GM21619 (cell line): ENCODE measurements at regions not wholly inside any gene's neighbourhood (a gene's known extent, or its start where the extent isn't known, plus 50 kb on each side); places are given as distances from the start of the nearest gene placed in this dataset.
"Not testable (repeated sequence)": the region's sequence is repeated elsewhere in the genome, so short reads cannot be mapped to it uniquely, and the experiment has no call there.

ENCODE experiments used
- ATAC-seq: cut with Tn5 transposase; IDR thresholded peaks from one replicate; pipeline ENCODE4 v1.9.1; 2021; ENCODE audit not compliant: unreplicated experiment

GRCh38 chr18:14460364-14460763 is 83.0 kb downstream of the POTEC start:
- not testable (repeated sequence) for ATAC-seq

GRCh38 chr18:14459826-14460225 is 83.6 kb downstream of the POTEC start:
- not testable (repeated sequence) for ATAC-seq

- ATAC-seq, result not testable (repeated sequence)
Measured at GRCh38 chr18:14458009-14458945, 85.1 kb downstream of the POTEC start.

- not testable (repeated sequence) for ATAC-seq
Measured at GRCh38 chr18:14450637-14451009, 92.8 kb downstream of the POTEC start.

- not testable (repeated sequence) for ATAC-seq
Measured at GRCh38 chr18:14449995-14450636, 93.3 kb downstream of the POTEC start.

GRCh38 chr18:14449062-14449461 is 94.3 kb downstream of the POTEC start:
- not testable (repeated sequence) for ATAC-seq

- ATAC-seq, result not testable (repeated sequence)
Measured at GRCh38 chr18:14447715-14448114, 95.7 kb downstream of the POTEC start.

- ATAC-seq, result not testable (repeated sequence)
Measured at GRCh38 chr18:14435460-14435859, 107.9 kb downstream of the POTEC start.

GRCh38 chr18:14432371-14432770 is 111.0 kb downstream of the POTEC start:
- not testable (repeated sequence) for ATAC-seq

- not testable (repeated sequence) for ATAC-seq
Measured at GRCh38 chr18:14431031-14431521, 112.3 kb downstream of the POTEC start.

GRCh38 chr18:14415806-14416205 is 127.6 kb downstream of the POTEC start:
- ATAC-seq, result not testable (repeated sequence)

- ATAC-seq, result not testable (repeated sequence)
Measured at GRCh38 chr18:14415399-14415798, 128.0 kb downstream of the POTEC start.

- ATAC-seq, result not testable (repeated sequence)
Measured at GRCh38 chr18:14395533-14395932, 147.9 kb downstream of the POTEC start.

- not testable (repeated sequence) for ATAC-seq
Measured at GRCh38 chr18:14393563-14394103, 149.8 kb downstream of the POTEC start.

GRCh38 chr18:14392604-14393003 is 150.8 kb downstream of the POTEC start:
- ATAC-seq, result not testable (repeated sequence)

GRCh38 chr18:14384961-14385360 is 158.4 kb downstream of the POTEC start:
- ATAC-seq, result not testable (repeated sequence)

GRCh38 chr18:14382666-14383065 is 160.7 kb downstream of the POTEC start:
- ATAC-seq, result not testable (repeated sequence)

- ATAC-seq, result not testable (repeated sequence)
Measured at GRCh38 chr18:14379489-14379888, 163.9 kb downstream of the POTEC start.

GRCh38 chr18:14378376-14378775 is 165.0 kb downstream of the POTEC start:
- ATAC-seq, result not testable (repeated sequence)

GRCh38 chr18:14361346-14361745 is 182.1 kb downstream of the POTEC start:
- not testable (repeated sequence) for ATAC-seq

GRCh38 chr18:14357553-14358297 is 185.7 kb downstream of the POTEC start:
- ATAC-seq, result not testable (repeated sequence)
